MM.1S (cell line): ENCODE measurements at regions not wholly inside any gene's neighbourhood (a gene's known extent, or its start where the extent isn't known, plus 50 kb on each side); places are given as distances from the start of the nearest gene placed in this dataset.

Experiments used
- DNase-seq: peaks from one replicate; pipeline ENCODE4 v3.0.0-alpha.2; 2015
- H2AFZ ChIP-seq: fragments of 300-600 bp; sonication (generic); 2 replicates; pipeline ENCODE4 v1.6.0; 2016; ENCODE audit warnings: antibody characterized with exemption, low read length
- H3F3A ChIP-seq: fragments of 300-600 bp; sonication (generic); 2 replicates; pipeline ENCODE4 v1.6.1; 2016; ENCODE audit warnings: mild to moderate bottlenecking, antibody characterized with exemption, low read length, moderate library complexity, mixed read lengths; ENCODE audit not compliant: insufficient read depth
- H3K27ac ChIP-seq: fragments of 300-600 bp; sonication (generic); 2 replicates; pipeline ENCODE4 v1.5.1; 2016; ENCODE audit warnings: mild to moderate bottlenecking, low read length
- H3K27me3 ChIP-seq: fragments of 300-600 bp; sonication (generic); replicated peaks from 2 replicates; pipeline ENCODE4 v1.6.0; 2016; ENCODE audit warnings: low read length; ENCODE audit not compliant: insufficient read depth
- H3K36me3 ChIP-seq: fragments of 300-600 bp; sonication (generic); replicated peaks from 2 replicates; pipeline ENCODE4 v1.6.1; 2016; ENCODE audit warnings: mild to moderate bottlenecking, low read length, mixed read lengths; ENCODE audit not compliant: insufficient read depth
- H3K4me1 ChIP-seq: fragments of 300-600 bp; sonication (generic); 2 replicates; pipeline ENCODE4 v1.6.1; 2016; ENCODE audit warnings: low read length, mixed read lengths
- H3K4me2 ChIP-seq: fragments of 300-600 bp; sonication (generic); 2 replicates; pipeline ENCODE4 v1.6.0; 2016; ENCODE audit warnings: low read depth, low read length
- H3K4me3 ChIP-seq: fragments of 300-600 bp; sonication (generic); 2 replicates; pipeline ENCODE4 v1.5.1; 2016; ENCODE audit warnings: low read length, mixed read lengths
- H3K79me2 ChIP-seq: fragments of 300-600 bp; sonication (generic); 2 replicates; pipeline ENCODE4 v1.6.1; 2016; ENCODE audit warnings: mixed run types, low read length, mixed read lengths
- H3K9ac ChIP-seq: fragments of 300-600 bp; sonication (generic); 2 replicates; pipeline ENCODE4 v1.6.1; 2016; ENCODE audit warnings: low read length, mixed read lengths
- H3K9me2 ChIP-seq: fragments of 300-600 bp; sonication (generic); replicated peaks from 2 replicates; pipeline ENCODE4 v1.6.1; 2016; ENCODE audit warnings: mild to moderate bottlenecking, low read length, mixed read lengths; ENCODE audit not compliant: insufficient read depth
- H3K9me3 ChIP-seq: fragments of 300-600 bp; sonication (generic); replicated peaks from 2 replicates; pipeline ENCODE4 v1.6.1; 2016; ENCODE audit warnings: mild to moderate bottlenecking, low read length, mixed read lengths; ENCODE audit not compliant: insufficient read depth
- H4K20me1 ChIP-seq: fragments of 300-600 bp; sonication (generic); 2 replicates; pipeline ENCODE4 v1.6.1; 2016; ENCODE audit warnings: mild to moderate bottlenecking, low read length, moderate library complexity, mixed read lengths; ENCODE audit not compliant: insufficient read depth
- EZH2 ChIP-seq: fragments of 300-600 bp; sonication (generic); optimal IDR thresholded peaks from 2 replicates; pipeline ENCODE3; 2017; ENCODE audit warnings: low read depth, mild to moderate bottlenecking, antibody characterized with exemption, low read length, mixed read lengths
- EZH2phosphoT487 ChIP-seq: fragments of 300-600 bp; sonication (generic); IDR thresholded peaks from 2 replicates; pipeline ENCODE4 v1.6.1; 2018; ENCODE audit warnings: antibody characterized with exemption, low read length
- TF ChIP-seq, protein P1 (sequence below): fragments of 300-600 bp; sonication (generic); IDR thresholded peaks from 2 replicates; pipeline ENCODE4 v1.5.1; 2016; ENCODE audit warnings: antibody characterized with exemption, low read length, mixed read lengths

DNA sequence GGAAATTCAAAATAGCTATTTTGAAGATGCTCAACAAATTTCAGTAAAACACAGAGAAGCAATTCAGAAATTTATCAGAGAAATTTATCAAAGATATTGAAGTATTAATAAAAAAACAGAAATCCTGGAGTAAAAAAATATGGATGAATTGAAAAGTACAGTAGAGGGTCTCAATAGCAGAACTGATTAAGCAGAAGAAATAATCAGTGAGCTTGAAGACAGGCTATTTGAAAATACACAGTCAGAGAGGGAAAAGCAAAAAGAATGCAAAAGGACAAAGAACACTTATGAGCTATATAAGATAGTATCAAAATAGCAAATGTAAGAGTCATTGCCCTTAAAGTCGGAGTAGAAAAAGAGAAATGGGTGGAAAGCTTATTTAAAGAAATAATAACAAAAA, 107.9 kb upstream of the PPP2R2B start:
- no peak overlapping the region for H3K4me2 ChIP-seq

GRCh38 chr5:146993876-146994530, 115.4 kb upstream of the PPP2R2B start:
- DNase-seq: no peak
- no peak overlapping the region for H3K27ac ChIP-seq
- TF ChIP-seq EZH2 (no peak), EZH2phosphoT487 (no peak)
- TF ChIP-seq, protein P1, sequence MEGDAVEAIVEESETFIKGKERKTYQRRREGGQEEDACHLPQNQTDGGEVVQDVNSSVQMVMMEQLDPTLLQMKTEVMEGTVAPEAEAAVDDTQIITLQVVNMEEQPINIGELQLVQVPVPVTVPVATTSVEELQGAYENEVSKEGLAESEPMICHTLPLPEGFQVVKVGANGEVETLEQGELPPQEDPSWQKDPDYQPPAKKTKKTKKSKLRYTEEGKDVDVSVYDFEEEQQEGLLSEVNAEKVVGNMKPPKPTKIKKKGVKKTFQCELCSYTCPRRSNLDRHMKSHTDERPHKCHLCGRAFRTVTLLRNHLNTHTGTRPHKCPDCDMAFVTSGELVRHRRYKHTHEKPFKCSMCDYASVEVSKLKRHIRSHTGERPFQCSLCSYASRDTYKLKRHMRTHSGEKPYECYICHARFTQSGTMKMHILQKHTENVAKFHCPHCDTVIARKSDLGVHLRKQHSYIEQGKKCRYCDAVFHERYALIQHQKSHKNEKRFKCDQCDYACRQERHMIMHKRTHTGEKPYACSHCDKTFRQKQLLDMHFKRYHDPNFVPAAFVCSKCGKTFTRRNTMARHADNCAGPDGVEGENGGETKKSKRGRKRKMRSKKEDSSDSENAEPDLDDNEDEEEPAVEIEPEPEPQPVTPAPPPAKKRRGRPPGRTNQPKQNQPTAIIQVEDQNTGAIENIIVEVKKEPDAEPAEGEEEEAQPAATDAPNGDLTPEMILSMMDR: no peak

More for the DNA sequence above, 107.9 kb upstream of the PPP2R2B start:
- H3K36me3 ChIP-seq: no peaks in the 10 kb centered on the region
- H3K9ac ChIP-seq: no peak overlapping the region
- H3K27ac ChIP-seq: no peak overlapping the region
- no peaks in the 10 kb centered on the region for H3K79me2 ChIP-seq
- no peaks in the 10 kb centered on the region for H3K4me1 ChIP-seq
- DNase-seq: no peak
- no peak overlapping the region for H2AFZ ChIP-seq
- H4K20me1 ChIP-seq: no peaks in the 10 kb centered on the region
- no peaks in the 10 kb centered on the region for H3K9me3 ChIP-seq
- TF ChIP-seq EZH2phosphoT487 (no peak), EZH2 (no peak)
- TF ChIP-seq, protein P1: no peak
- H3F3A ChIP-seq: no peaks in the 10 kb centered on the region
- no peaks in the 10 kb centered on the region for H3K27me3 ChIP-seq
- H3K4me3 ChIP-seq: no peak overlapping the region
- no peaks in the 10 kb centered on the region for H3K9me2 ChIP-seq

GRCh38 chr5:146995878-146996277, 117.3 kb upstream of the PPP2R2B start:
- no peaks in the 10 kb centered on the region for H3K27me3 ChIP-seq
- DNase-seq: no peak
- H3K4me1 ChIP-seq: 0 out of 2 replicates have a peak, but pooled peaks cover 3% of the 10 kb centered on the region
- TF ChIP-seq, protein P1: no peak
- TF ChIP-seq EZH2phosphoT487 (no peak), EZH2 (no peak)
- H3F3A ChIP-seq: no peaks in the 10 kb centered on the region
- no peak overlapping the region for H3K4me2 ChIP-seq
- H3K27ac ChIP-seq: no peak overlapping the region
- H3K36me3 ChIP-seq: no peaks in the 10 kb centered on the region
- H3K4me3 ChIP-seq: no peak overlapping the region
- H3K9ac ChIP-seq: no peak overlapping the region
- no peaks in the 10 kb centered on the region for H3K79me2 ChIP-seq
- no peaks in the 10 kb centered on the region for H3K9me3 ChIP-seq
- no peaks in the 10 kb centered on the region for H4K20me1 ChIP-seq
- no peak overlapping the region for H2AFZ ChIP-seq
- H3K9me2 ChIP-seq: no peaks in the 10 kb centered on the region

More at GRCh38 chr5:146993876-146994530, 115.4 kb upstream of the PPP2R2B start:
- Histone ChIP-seq H3K9ac (no peak overlapping the region), H3K79me2 (no peaks in the 10 kb centered on the region), H3F3A (no peaks in the 10 kb centered on the region), H3K9me2 (no peaks in the 10 kb centered on the region), H3K4me2 (no peak overlapping the region), H3K4me3 (no peak overlapping the region), H3K4me1 (0 out of 2 replicates have a peak, but pooled peaks cover 3% of the 10 kb centered on the region), H3K27me3 (no peaks in the 10 kb centered on the region), H2AFZ (no peak overlapping the region), H3K9me3 (no peaks in the 10 kb centered on the region), H3K36me3 (no peaks in the 10 kb centered on the region), H4K20me1 (no peaks in the 10 kb centered on the region)
